Prostate gland (tissue), 2 donors: ENCODE measurements at regions not wholly inside any gene's neighbourhood (a gene's known extent, or its start where the extent isn't known, plus 50 kb on each side); places are given as distances from the start of the nearest gene placed in this dataset.

Source experiments
- DNase-seq: peaks from one replicate; pipeline ENCODE4 v3.0.0-alpha.2; 2019; ENCODE audit warnings: low spot score
- H3K27ac ChIP-seq, 2 donors: fragments of 200-600 bp; sonication (generic); 2 replicates each; pipeline ENCODE4 v1.5.1; 2017 to 2019
- H3K27me3 ChIP-seq: fragments of 200-600 bp; sonication (generic); replicated peaks from 2 replicates; pipeline ENCODE4 v1.5.1; 2019; ENCODE audit not compliant: insufficient read depth
- H3K36me3 ChIP-seq, 2 donors: fragments of 200-600 bp; sonication (generic); 1 replicate in 1 of 2; 2 replicates in 1 of 2; pipeline versions ENCODE4 v1.5.1 to v1.8.1; 2017 to 2019
- H3K4me1 ChIP-seq: fragments of 200-600 bp; sonication (generic); replicated peaks from 2 replicates; pipeline ENCODE4 v1.5.1; 2019
- H3K4me3 ChIP-seq, 2 donors: fragments of 200-600 bp; sonication (generic); 2 replicates each; pipeline ENCODE4 v1.5.1; 2017 to 2019
- H3K9me3 ChIP-seq: fragments of 200-600 bp; sonication (generic); 2 replicates; pipeline ENCODE4 v1.5.1; 2017
- POLR2A ChIP-seq: fragments of 450-650 bp; IDR thresholded peaks from one replicate; pipeline ENCODE4 v1.6.1; 2016; ENCODE audit warnings: antibody characterized with exemption, mild to moderate bottlenecking
- POLR2AphosphoS5 ChIP-seq: sonication (generic); formaldehyde crosslinking; IDR thresholded peaks from one replicate; pipeline ENCODE4 v1.6.1; 2017; ENCODE audit warnings: antibody characterized with exemption
- WGBS: methylation state at CpG from one replicate; pipeline ENCODE4 v1.1.5; 2018; 5-methylcytosine and 5-hydroxymethylcytosine counted together
- intact Hi-C: fragments of 100-400 bp; cut with DNase I; formaldehyde crosslinking; loops from one replicate; pipeline ENCODE4 v1.14.2; 2022
- TF ChIP-seq, protein P1 (sequence below), 4 experiments: fragments of 200-600 bp in 2 of 4; fragments of 450-650 bp in 2 of 4; sonication (generic) in 2 of 4; IDR thresholded peaks; 1 replicate in 3 of 4; 2 replicates in 1 of 4; pipeline ENCODE4 v1.5.1; 2016 to 2019; ENCODE audit warnings: antibody characterized with exemption in 4 of 4, mild to moderate bottlenecking in 2 of 4, moderate library complexity in 2 of 4

DNA sequence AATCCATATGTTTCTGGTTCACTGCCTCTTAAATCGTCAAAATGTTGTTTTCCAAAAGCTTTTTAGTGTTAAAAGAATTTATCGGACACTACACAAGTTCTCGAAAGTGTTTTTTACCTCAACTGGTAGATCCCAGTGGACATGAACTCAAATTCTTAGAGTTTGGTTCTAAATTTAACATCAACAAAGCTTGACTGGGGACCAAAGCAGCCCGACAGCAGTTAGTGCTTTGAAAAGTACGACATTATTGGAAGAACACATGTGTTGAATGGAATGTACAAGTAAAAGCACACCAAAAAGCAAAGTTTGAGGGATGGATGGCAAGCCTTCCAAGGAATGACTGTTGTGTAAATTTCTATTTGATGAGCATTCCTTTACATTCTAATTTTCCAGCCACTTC lies 803.9 kb upstream of the POU3F3 start:
- Histone ChIP-seq H3K4me1 (no peaks in the 10 kb centered on the region), H3K4me3 (no peak overlapping the region), H3K9me3 (no peaks in the 10 kb centered on the region), H3K27me3 (no peaks in the 10 kb centered on the region), H3K36me3 (no peaks in the 10 kb centered on the region), H3K27ac (no peak overlapping the region)
- intact Hi-C loops: no loop called here
- TF ChIP-seq POLR2AphosphoS5: no peak
- TF ChIP-seq, protein P1, sequence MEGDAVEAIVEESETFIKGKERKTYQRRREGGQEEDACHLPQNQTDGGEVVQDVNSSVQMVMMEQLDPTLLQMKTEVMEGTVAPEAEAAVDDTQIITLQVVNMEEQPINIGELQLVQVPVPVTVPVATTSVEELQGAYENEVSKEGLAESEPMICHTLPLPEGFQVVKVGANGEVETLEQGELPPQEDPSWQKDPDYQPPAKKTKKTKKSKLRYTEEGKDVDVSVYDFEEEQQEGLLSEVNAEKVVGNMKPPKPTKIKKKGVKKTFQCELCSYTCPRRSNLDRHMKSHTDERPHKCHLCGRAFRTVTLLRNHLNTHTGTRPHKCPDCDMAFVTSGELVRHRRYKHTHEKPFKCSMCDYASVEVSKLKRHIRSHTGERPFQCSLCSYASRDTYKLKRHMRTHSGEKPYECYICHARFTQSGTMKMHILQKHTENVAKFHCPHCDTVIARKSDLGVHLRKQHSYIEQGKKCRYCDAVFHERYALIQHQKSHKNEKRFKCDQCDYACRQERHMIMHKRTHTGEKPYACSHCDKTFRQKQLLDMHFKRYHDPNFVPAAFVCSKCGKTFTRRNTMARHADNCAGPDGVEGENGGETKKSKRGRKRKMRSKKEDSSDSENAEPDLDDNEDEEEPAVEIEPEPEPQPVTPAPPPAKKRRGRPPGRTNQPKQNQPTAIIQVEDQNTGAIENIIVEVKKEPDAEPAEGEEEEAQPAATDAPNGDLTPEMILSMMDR (IDR thresholded peaks at IDR 0.05): no peak
- TF ChIP-seq POLR2A: no peak
- DNase-seq: no peak
- 63% methylated on average over 5 of the region's 5 CpGs for WGBS

DNA sequence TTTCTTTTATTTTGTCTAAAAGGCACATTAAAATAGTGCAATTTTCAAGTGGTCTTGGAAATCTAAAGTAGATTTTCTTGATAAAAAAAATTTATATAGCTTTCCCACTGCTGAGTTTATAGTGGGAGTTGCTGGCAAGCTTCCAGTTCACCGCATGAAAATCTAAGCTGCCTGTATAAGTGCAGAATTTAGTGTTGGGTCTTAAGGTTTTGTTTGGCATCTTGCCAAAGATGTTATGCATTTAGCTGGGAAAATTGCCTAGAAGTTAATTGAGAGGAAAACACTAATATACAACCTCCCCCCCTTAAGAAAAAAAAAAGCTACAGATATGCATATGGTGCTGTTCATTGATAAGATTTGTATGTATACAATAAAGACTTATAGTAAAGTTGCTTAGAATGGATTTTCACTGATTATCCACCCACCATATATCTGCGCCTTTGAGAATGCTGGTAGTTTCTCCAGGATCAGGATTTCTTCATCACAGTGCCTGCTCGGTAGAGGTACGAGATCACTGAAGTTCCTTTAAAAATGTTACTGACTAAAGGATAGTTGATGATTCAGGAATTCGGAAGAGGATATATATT lies 803.2 kb upstream of the POU3F3 start:
- H3K4me3 ChIP-seq: no peak overlapping the region
- WGBS: 76% methylated on average over 5 of the region's 5 CpGs
- no peak for DNase-seq

DNA sequence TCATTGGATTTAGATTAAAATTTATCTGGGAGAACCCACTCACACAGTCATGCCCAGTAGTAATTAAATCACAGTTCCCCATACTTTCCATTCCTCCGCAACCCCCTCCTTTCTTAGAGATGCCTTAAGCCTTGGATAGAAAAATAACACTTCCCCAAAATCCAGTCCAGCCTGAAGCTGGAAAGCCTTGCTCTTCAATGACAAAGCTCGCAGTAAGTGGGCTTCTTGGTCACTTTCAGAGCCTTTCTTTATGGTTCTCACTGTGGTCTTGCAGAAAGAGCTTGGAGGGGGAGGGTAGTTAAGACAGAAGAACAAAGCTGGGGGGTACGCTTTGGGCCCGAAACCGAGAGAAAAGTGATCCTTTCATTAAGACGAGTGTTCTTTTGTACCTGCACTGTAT lies 802.1 kb upstream of the POU3F3 start:
- no peak overlapping the region for H3K4me3 ChIP-seq
- TF ChIP-seq POLR2AphosphoS5 (no peak), POLR2A (no peak)
- TF ChIP-seq, protein P1 (IDR thresholded peaks at IDR 0.05): no peak
- no peaks in the 10 kb centered on the region for H3K36me3 ChIP-seq
- 69% methylated on average over 6 of the region's 6 CpGs for WGBS
- intact Hi-C loops: no loop called here
- no peak overlapping the region for H3K27ac ChIP-seq
- no peaks in the 10 kb centered on the region for H3K27me3 ChIP-seq
- no peaks in the 10 kb centered on the region for H3K4me1 ChIP-seq
- DNase-seq: no peak
- H3K9me3 ChIP-seq: no peaks in the 10 kb centered on the region

More for the DNA sequence above, 803.2 kb upstream of the POU3F3 start:
- Histone ChIP-seq H3K4me1 (no peaks in the 10 kb centered on the region), H3K27me3 (no peaks in the 10 kb centered on the region), H3K36me3 (no peaks in the 10 kb centered on the region), H3K9me3 (no peaks in the 10 kb centered on the region), H3K27ac (no peak overlapping the region)
- intact Hi-C loops: no loop called here
- TF ChIP-seq POLR2AphosphoS5: no peak
- no peak for TF ChIP-seq POLR2A
- TF ChIP-seq, protein P1 (IDR thresholded peaks at IDR 0.05): no peak

DNA sequence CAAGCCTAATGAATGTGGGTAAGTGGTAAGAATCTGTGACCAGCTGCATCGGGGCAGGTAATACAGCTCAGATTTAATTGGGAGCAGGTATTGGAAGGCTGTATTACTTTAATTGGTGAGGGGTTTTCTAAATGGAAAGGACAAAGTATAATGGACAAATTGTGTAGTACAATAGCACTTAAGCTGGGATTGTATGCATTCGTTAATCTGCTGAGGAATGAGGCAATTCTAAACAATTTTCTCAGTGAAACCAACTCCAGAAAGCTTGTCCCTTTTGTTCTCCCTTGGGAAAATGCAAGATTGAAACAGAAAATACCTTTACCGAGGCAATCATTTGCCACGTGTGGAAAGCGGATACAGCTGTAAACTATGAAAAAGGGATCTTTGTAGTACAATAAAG lies 801.6 kb upstream of the POU3F3 start:
- H3K36me3 ChIP-seq: no peaks in the 10 kb centered on the region
- DNase-seq: no peak
- H3K27me3 ChIP-seq: no peaks in the 10 kb centered on the region
- no peaks in the 10 kb centered on the region for H3K4me1 ChIP-seq
- no peaks in the 10 kb centered on the region for H3K9me3 ChIP-seq
- no peak overlapping the region for H3K27ac ChIP-seq
- no peak for TF ChIP-seq POLR2AphosphoS5
- TF ChIP-seq, protein P1 (IDR thresholded peaks at IDR 0.05): no peak
- TF ChIP-seq POLR2A: no peak
- WGBS: 22% methylated on average over 5 of the region's 5 CpGs
- no peak overlapping the region for H3K4me3 ChIP-seq
- intact Hi-C loops: no loop called here

GRCh38 chr2:104056451-104056850 lies 797.5 kb upstream of the POU3F3 start:
- no peak overlapping the region for H3K27ac ChIP-seq
- TF ChIP-seq POLR2AphosphoS5 (no peak), POLR2A (no peak)
- TF ChIP-seq, protein P1 (IDR thresholded peaks at IDR 0.05): no peak
- H3K4me1 ChIP-seq: no peaks in the 10 kb centered on the region
- H3K27me3 ChIP-seq: no peaks in the 10 kb centered on the region
- no peaks in the 10 kb centered on the region for H3K9me3 ChIP-seq
- H3K36me3 ChIP-seq: no peaks in the 10 kb centered on the region
- 100% methylated on average over 1 of the region's 1 CpG for WGBS
- DNase-seq: no peak
- no peak overlapping the region for H3K4me3 ChIP-seq
- intact Hi-C loops: no loop called here
